ENCODE measurements at regions not wholly inside any gene's neighbourhood (a gene's known extent, or its start where the extent isn't known, plus 50 kb on each side); places are given as distances from the start of the nearest gene placed in this dataset.
A peak's percentile ranks its signal among the peaks of the same experiment; 100 is the strongest.

DNA sequence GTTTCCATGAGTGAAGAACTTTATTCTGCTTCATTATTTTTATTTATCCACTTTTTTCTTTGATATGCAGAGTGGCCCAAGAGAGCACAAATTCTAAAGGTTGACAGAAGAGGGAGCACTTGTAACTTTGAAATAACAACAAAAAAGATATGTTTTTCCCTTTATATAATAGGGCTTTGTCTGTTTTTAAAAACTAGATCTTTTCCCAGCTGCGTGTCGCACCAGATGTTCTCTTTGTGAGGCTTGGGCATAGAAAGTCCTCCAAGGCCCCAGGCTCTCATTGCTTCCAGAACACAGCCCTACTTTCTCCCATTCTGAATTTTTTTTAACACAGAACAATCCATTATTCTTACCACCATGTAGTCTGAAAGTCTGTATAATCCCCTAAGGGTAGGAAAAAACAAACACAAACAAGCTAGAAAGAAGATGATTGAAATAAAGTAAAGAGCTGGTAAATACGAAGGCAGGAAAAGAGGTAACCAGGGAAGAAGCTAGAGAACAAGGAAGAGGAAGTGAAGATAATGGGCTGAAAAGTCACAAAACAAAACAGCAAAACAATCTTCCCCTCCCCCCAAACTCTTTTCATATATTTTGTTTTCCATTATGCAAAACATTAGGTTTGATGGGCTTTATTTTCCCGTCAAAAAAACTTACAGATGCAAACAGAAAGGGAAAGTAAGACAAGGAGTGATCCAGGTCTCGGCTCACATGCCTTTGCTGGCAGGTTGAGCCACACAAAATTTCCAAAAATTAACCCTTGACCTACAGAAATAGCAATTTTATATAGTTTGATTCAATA, 160.4 kb downstream of the ABCA8 start:
- Histone ChIP-seq H3K27ac (peak overlapping the region; percentile 64 to 69 (median 68)), H3K27me3 (no peaks in the 10 kb centered on the region), H3K4me1 (peaks cover 0 to 15% (median 0%) of the 10 kb centered on the region in 4 donors), H3K36me3 (no peaks in the 10 kb centered on the region), H3K9me3 (no peaks in the 10 kb centered on the region), H3K4me3 (no peak overlapping the region)
- intact Hi-C loops (cut with DNase I): loop anchor here (5.0 to 10.0 kb wide), 2 partner anchors 110 to 262 kb away; no protein-coding TSS in a partner anchor
- TF ChIP-seq CTCF (IDR thresholded peaks at IDR 0.05) (peak in 1 of 4 experiments; percentile 8), EP300 (IDR thresholded peaks at IDR 0.05) (no peak)
- no peak for DNase-seq
- 27 to 55% methylated on average over 5 of the region's 5 CpGs for WGBS, 2 donors

DNA sequence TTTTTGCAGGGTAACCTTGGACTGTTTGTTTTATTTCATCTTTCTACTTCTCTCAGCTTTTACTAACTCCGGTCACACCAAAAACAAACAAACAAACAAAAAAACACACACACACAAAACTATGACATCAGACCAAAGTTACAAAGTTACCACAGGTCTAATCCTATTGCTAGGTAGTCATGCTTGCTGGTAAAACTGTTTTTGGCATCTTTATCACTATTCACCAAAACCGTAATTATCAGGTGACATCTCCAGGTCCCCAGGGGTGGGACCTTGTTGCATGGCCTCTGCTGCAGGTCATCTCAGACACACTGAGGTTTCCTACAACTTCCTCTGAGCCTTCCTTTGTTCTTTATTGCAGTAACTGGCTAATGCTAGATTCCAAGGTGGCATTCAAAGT, 162.3 kb downstream of the ABCA8 start:
- DNase-seq: no peak
- Histone ChIP-seq H3K36me3 (no peaks in the 10 kb centered on the region), H3K4me1 (peaks cover 0 to 15% (median 0%) of the 10 kb centered on the region in 4 donors), H3K4me3 (no peak overlapping the region), H3K27ac (peak overlapping the region; percentile 53 to 69 (median 64)), H3K27me3 (no peaks in the 10 kb centered on the region), H3K9me3 (no peaks in the 10 kb centered on the region)
- intact Hi-C loops (cut with DNase I): loop anchor here (5.0 to 10.0 kb wide), 2 partner anchors 112 to 264 kb away; no protein-coding TSS in a partner anchor
- 18 to 30% methylated on average over 2 of the region's 2 CpGs for WGBS, 2 donors
- TF ChIP-seq POLR2A (IDR thresholded peaks at IDR 0.05): no peak
- TF ChIP-seq CTCF (IDR thresholded peaks at IDR 0.05): no peak
- no peak for TF ChIP-seq EP300 (IDR thresholded peaks at IDR 0.05)
- TF ChIP-seq POLR2AphosphoS5 (IDR thresholded peaks at IDR 0.05): no peak

- Histone ChIP-seq H3K4me3 (no peak overlapping the region), H3K9me3 (no peaks in the 10 kb centered on the region), H3K4me1 (peaks cover 0 to 15% (median 0%) of the 10 kb centered on the region in 4 donors), H3K27ac (peak overlapping the region; percentile 53 to 69 (median 64)), H3K27me3 (no peaks in the 10 kb centered on the region), H3K36me3 (no peaks in the 10 kb centered on the region)
- DNase-seq: no peak
- TF ChIP-seq POLR2AphosphoS5 (IDR thresholded peaks at IDR 0.05): peak in 3 of 4 donors; percentile 43 to 72 (median 63)
- no peak for TF ChIP-seq EP300 (IDR thresholded peaks at IDR 0.05)
- intact Hi-C loops (cut with DNase I): loop anchor here (5.0 to 10.0 kb wide), 2 partner anchors 113 to 265 kb away; no protein-coding TSS in a partner anchor
- 70 to 71% methylated on average over 3 of the region's 3 CpGs for WGBS, 2 donors
Measured at GRCh38 chr17:68792042-68792685, 163.0 kb downstream of the ABCA8 start.

DNA sequence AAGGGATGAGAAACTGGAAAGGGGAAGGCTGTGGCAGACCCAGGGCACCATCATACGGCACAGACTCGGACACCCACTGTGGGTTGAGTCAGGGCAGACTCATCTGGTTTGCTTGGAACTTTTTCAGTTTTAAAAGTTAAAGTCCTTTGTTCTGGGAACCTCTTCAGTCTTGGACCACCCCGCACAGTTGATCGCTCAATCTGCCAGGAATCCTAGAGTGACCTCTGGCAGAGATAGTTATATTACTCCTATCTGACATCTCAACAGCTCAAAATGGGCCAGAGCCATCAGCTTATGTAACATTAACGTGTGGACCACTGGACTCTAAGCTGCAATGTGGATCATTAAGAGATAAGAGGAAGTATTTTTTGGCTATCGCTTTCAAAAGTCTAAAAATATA, 164.3 kb downstream of the ABCA8 start:
- H3K4me1 ChIP-seq: peaks cover 0 to 15% (median 0%) of the 10 kb centered on the region in 4 donors
- no peak overlapping the region for H3K4me3 ChIP-seq
- H3K27me3 ChIP-seq: no peaks in the 10 kb centered on the region
- peak overlapping the region; percentile 20 to 69 (median 50) for H3K27ac ChIP-seq
- no peaks in the 10 kb centered on the region for H3K36me3 ChIP-seq
- H3K9me3 ChIP-seq: no peaks in the 10 kb centered on the region
- no peak for TF ChIP-seq EP300 (IDR thresholded peaks at IDR 0.05)
- TF ChIP-seq POLR2AphosphoS5 (IDR thresholded peaks at IDR 0.05): no peak
- no peak for TF ChIP-seq POLR2A (IDR thresholded peaks at IDR 0.05)
- TF ChIP-seq CTCF (IDR thresholded peaks at IDR 0.05): no peak
- intact Hi-C loops (cut with DNase I): loop anchor here (5.0 to 10.0 kb wide), 2 partner anchors 114 to 266 kb away; no protein-coding TSS in a partner anchor
- WGBS, 2 donors: 68 to 75% methylated on average over 6 of the region's 6 CpGs
- DNase-seq: no peak

DNA sequence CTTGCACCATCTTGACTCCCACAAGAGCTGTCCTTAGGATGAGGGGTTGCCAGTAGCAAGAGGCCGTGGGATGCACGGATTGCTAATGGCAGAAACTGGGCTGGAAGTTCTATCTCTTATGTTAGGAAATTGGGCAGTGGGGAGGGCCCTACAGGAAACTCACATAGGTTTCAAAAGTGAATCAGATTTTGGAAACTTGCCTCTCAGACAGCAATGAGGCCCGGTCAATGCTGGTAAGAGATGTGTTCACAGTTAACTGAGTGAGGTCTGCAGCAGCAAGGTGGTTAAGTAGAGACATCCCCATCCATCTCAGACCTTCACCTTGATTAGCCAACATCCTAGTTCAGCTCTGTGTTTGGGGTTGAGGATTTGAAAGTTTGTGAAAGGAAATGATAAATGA, 164.7 kb downstream of the ABCA8 start:
- Histone ChIP-seq H3K9me3 (no peaks in the 10 kb centered on the region), H3K4me3 (no peak overlapping the region), H3K27me3 (no peaks in the 10 kb centered on the region), H3K4me1 (peaks cover 0 to 15% (median 0%) of the 10 kb centered on the region in 4 donors), H3K36me3 (no peaks in the 10 kb centered on the region), H3K27ac (peak overlapping the region; percentile 20 to 69 (median 50))
- DNase-seq: no peak
- TF ChIP-seq EP300 (IDR thresholded peaks at IDR 0.05): no peak
- no peak for TF ChIP-seq POLR2A (IDR thresholded peaks at IDR 0.05)
- TF ChIP-seq POLR2AphosphoS5 (IDR thresholded peaks at IDR 0.05): no peak
- no peak for TF ChIP-seq CTCF (IDR thresholded peaks at IDR 0.05)
- intact Hi-C loops (cut with DNase I): loop anchor here (5.0 to 10.0 kb wide), 2 partner anchors 114 to 267 kb away; no protein-coding TSS in a partner anchor
- WGBS, 2 donors: 82 to 87% methylated on average over 3 of the region's 3 CpGs

Data from sigmoid colon (tissue), 6 donors.